Middle frontal gyrus (tissue), 1 donor: ENCODE measurements at regions not wholly inside any gene's neighbourhood (a gene's known extent, or its start where the extent isn't known, plus 50 kb on each side); places are given as distances from the start of the nearest gene placed in this dataset.

Source experiments
- DNase-seq: peaks from one replicate; pipeline ENCODE4 v3.0.0-alpha.2; 2015; ENCODE audit warnings: low spot score; ENCODE audit errors: extremely low spot score

DNA sequence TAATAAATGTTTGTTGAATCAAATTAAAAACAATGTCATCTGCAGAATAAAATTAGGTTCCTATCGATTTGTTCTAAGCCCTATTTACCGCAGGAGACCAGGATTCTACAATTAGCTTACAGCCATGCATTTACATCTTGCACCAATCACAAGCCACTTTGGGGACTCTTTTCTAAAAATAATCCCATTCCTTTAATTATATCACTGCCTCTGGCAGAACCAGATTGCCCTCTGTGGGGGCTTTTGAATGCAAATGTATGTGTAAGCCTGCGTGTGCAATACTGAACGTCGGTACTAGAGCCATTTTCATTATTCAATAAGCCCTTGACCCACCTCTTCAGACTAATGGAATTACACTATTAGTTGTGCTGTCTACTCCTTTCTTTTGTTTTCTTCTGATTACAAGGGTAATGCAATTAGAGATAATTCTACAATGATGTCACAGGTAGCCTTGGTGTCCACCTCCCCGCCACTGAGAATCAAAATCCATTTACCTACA, 391.3 kb upstream of the XYLT1 start:
- no peak for DNase-seq

DNA sequence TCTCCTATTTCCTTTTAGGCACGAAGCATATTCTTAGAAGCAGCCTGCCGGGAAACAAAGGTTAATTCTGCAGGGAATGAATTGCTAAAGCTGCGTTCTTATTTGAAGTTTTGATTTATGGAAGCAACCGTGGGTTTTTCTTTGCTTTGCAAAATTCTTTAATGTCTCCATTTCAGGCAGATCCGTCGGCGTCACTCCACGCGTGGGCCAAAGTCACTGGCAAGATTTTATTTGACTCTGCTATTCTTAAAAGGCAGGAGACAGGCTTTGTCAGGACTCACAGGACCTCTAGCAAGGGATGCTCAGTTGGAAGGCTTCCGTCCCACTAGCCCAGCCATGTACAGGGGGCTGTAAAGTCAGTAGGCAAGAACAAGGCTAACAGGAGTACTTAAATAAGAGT, 387.3 kb upstream of the XYLT1 start:
- DNase-seq = no peak

GRCh38 chr16:17853958-17854357, 383.2 kb upstream of the XYLT1 start:
- no peak for DNase-seq

DNA sequence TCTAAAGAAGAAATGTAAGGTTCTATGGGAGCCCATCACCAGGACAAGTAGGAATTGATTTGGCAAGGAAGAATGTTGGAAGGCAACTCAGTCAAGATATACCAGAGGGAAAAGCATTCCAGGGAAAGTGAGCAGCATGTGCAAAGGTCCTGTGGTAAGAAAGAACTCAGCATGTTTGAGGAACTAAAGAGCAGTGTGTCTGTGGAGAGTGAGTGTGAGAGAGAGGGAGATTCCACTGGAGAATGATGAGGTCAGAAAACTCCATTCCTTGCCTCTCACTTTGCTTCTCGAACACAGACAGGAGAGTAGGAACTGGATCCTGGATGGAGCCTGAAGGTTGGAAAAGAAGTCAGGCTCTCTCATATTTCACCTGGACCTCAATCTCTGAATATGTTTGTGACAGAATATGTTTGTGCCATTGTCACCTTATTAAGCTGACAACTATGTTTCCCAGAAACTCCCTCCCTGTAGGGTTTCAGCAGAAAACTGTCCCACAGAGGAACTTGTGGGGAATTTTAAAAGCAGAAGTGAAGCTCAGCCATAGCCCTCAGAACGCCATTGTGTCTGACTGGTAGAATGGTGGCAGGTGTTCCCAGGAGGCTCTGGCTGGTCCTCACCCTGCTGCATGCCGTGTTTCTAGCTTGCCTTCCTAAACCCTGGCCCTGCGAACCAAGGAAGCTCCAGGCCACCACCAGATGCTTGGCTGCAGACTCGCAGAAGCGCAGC, 382.4 kb upstream of the XYLT1 start:
- no peak for DNase-seq

- DNase-seq = no peak
These were observed 380.0 kb upstream of the XYLT1 start for GRCh38 chr16:17850581-17851250.

DNA sequence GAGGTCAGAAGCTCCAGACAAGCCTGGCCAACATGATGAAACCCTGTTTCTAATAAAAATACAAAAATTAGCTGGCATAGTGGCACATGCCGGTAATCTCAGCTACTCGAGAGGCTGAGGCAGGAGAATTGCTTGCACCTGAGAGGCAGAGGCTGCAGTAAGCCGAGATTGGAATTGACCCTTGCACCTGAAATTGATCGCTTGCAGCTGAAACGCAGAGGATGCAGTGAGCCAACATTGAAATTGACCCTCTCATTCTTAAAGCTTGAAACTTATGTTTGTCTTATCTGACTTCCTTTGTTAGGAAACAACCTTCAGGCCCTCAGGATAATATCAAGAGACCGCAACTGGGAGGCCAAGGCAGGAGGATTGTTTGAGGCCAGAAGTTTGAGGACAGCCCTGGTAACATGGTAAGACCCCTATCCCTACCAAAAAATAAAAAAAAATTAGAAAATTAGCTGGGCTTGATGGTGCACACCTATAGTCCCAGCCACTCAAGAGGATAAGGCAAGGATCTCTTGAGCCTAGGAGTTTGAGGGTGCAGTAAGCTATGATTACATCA, 376.6 kb upstream of the XYLT1 start:
- no peak for DNase-seq

GRCh38 chr16:17846030-17846429, 375.3 kb upstream of the XYLT1 start:
- no peak for DNase-seq

DNA sequence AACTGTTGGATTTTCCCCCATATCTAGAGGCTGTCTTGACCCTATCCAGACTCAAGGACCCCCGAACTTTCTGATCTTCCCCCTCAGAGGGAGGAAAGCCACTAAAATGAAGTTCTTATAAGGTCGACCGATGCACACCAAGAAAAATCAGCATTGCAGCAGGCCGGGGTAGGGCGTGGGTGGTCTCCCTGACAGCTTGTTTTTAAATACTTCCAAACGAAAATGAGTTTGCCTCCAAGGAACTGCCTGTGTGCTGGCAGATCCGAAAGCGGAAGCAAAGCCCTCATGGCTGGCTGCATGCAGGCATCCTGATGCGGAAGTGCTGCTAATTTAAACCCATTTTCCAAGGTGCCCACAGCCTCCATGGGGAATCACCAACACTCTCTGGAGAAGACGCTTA, 374.3 kb upstream of the XYLT1 start:
- no peak for DNase-seq

DNA sequence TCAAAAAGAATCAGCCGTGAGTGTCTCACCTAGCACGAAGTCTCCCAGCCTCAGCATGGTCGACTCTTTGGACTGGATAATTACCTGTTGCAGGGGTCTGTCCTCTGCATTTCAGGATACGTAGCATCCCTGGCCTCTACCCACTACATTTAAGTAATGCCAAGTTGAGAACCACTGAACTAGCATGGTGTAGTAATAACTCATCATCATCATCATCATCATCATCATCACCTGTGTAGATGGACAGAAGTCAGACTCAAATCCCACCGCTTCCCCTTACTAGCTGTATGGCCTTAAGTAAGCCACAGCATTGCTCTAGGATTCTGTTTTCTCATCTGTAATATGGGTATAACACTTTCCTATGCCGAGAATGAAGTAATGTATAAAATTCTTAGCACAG, 373.1 kb upstream of the XYLT1 start:
- no peak for DNase-seq

- DNase-seq = no peak
These were observed 369.1 kb upstream of the XYLT1 start for GRCh38 chr16:17839907-17840306.

GRCh38 chr16:17839272-17839671, 368.5 kb upstream of the XYLT1 start:
- DNase-seq = no peak

- DNase-seq = no peak
These were observed 366.3 kb upstream of the XYLT1 start for GRCh38 chr16:17836868-17837602.

DNA sequence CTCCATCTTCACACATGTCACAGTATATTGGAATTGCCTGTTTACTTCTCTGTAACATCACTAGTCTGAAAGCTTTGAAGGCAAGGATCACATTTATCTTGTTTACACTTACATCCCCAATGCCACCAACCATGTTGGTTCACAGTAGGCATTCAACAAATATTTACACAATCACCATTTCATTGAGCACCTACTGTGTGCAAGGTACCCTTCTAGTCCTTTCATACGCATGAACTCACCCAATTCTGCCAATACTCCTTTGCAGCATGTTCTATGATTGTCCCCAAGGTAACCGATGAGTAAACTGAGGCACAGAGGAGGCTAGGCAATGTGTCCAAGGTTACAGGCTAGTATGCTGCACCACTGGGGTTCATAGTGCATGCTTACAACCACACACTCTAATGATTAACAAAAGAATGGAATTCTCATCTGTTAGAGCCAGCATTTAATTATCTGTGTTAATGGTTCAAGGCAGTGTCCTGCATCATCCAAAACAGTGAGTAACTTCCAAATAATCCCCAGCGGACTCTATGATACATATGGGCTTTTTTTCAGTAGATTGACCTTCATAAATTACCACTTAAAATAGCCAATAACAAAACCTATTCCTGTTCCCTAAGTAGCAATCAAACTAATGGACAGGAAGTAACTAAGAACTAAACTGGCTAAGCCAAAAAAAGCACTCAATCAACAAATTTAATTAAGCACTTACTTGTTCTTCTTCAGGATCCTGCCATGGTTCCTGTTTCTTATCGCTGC, 364.5 kb upstream of the XYLT1 start:
- no peak for DNase-seq

DNA sequence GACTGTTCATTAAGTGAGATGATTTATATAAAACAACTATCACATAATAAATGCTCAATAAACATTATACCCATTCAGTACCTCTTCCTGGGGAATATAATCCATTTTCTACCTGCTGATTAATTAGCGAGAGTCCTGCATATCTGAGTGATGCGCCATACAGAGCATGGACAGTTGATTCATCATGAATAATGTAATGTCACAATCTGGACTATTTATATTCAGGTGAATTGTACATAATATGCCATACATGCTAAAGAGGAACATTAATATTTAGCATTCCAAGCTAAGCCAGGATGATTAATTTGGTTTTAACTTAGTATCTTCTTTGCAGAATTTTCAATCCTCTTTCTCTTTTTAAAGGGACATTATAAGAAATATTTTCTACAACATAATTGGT, 362.0 kb upstream of the XYLT1 start:
- no peak for DNase-seq

DNA sequence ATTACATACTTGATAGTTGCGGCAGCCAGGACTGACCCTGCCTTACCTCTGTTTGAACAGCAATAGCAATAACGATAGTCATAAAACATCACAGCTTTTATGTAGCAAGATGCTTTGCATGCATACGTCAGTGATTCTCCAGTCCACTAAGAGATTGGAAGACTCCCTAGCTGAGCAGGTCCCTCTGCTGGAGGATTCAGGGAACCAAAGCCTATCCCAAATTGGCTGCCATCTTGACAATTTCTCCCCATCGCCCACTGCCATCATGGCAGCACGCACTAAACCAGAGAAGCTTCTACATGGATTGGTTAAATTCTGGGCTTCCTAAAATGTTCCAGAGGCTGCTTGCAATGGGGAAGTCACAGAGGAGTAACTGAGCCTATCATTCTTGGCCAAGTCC, 360.6 kb upstream of the XYLT1 start:
- DNase-seq = no peak

GRCh38 chr16:17830651-17831050, 359.9 kb upstream of the XYLT1 start:
- DNase-seq = no peak

DNA sequence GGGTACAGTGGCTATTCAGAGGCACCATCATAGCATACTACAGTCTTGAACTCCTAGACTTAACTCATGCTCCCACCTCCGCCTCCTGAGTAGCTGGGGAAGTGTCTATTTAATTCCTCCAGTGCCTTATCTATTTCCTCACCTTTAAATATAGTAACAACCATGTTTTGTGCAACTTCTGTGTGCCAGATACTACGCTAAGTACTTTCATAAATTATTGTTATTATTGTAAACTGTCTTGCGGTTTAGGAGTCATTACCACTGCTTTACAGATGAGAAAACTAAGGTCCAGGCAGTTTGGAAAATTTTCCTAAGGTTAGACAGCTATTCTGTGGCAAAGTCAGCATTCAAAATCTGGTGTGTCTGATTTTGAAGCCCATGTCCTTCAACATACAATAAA, 359.1 kb upstream of the XYLT1 start:
- DNase-seq = no peak

DNA sequence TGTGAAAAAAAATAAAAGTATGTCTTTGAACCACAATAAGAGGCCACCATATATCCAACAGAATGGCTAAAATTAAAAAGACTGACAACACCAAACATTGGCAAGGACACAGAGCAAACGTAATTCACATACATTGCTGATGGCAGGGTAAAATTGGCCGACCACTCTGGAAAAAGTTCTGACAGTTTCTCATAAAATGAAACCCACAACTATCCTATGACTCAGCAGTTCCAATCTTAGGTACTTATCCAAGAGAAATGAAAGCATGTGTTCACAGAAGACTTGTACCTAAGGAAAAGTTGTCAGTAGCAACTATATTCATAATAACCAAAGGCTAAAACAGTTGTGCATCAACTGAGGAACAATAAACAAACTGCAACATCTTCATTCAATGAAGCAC, 357.3 kb upstream of the XYLT1 start:
- DNase-seq = no peak

DNA sequence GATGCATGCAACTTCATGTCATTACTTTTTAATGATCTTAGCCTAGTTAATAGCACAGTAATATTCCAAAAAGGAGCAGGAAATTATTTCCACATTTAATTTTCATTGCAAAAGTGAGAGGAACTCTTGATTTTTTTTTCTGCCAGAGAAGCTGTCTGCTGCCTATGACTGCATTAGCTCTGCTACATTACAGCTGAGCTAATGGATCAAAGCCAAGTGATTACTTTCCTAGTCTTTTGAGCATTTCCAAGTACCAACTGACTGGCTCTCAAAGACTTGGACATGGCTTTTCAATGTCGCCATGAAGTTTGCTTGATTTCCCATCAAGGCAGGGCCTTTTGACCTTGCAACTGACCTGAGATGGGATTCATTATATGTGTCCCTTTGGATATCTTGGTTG, 356.6 kb upstream of the XYLT1 start:
- DNase-seq = no peak

GRCh38 chr16:17817943-17818342, 347.2 kb upstream of the XYLT1 start:
- no peak for DNase-seq

GRCh38 chr16:17817260-17817659, 346.5 kb upstream of the XYLT1 start:
- no peak for DNase-seq
